MCF 10A (cell line): ENCODE measurements at regions not wholly inside any gene's neighbourhood (a gene's known extent, or its start where the extent isn't known, plus 50 kb on each side); places are given as distances from the start of the nearest gene placed in this dataset.

ENCODE experiments used
- BruUV-seq: library from RNA; stranded (reverse); fragments of 400-500 nt; replicated peaks from 2 replicates; lab custom pipeline; 2021; lab: Mats Ljungman, UMichigan
- CTCF ChIA-PET: fragments of 300-600 bp; sonication (Branson Sonifier 250); formaldehyde crosslinking; extraction: SDS; loops from one replicate; lab custom pipeline; 2021; ENCODE audit warnings: antibody characterized with exemption, inconsistent platforms; lab: Yijun Ruan, JAX
- POLR2A ChIA-PET: fragments of 300-600, 350-650 bp; sonication (Branson Sonifier 250); formaldehyde crosslinking; extraction: SDS; loops from one replicate; lab custom pipeline; 2020; ENCODE audit warnings: antibody characterized with exemption, inconsistent platforms; lab: Yijun Ruan, JAX
- DNase-seq: peaks from one replicate; pipeline ENCODE4 v3.0.0-alpha.2; 2018; ENCODE audit not compliant: unreplicated experiment
- H3K27ac Mint-ChIP-seq: one replicate; pipeline ENCODE4 v1.8.0; 2022; ENCODE audit warnings: mild to moderate bottlenecking, low read depth, mixed read lengths; ENCODE audit not compliant: unreplicated experiment
- H3K27me3 Mint-ChIP-seq: one replicate; pipeline ENCODE4 v1.8.0; 2022; ENCODE audit warnings: mixed read lengths; ENCODE audit not compliant: insufficient read depth, unreplicated experiment
- H3K36me3 Mint-ChIP-seq: one replicate; pipeline ENCODE4 v1.8.0; 2022; ENCODE audit warnings: mild to moderate bottlenecking, moderate library complexity, mixed read lengths; ENCODE audit not compliant: insufficient read depth, unreplicated experiment
- H3K4me1 Mint-ChIP-seq: one replicate; pipeline ENCODE4 v1.8.0; 2022; ENCODE audit warnings: mixed read lengths; ENCODE audit not compliant: insufficient read depth, unreplicated experiment
- H3K4me3 Mint-ChIP-seq: one replicate; pipeline ENCODE4 v1.8.0; 2022; ENCODE audit warnings: mild to moderate bottlenecking, moderate library complexity, mixed read lengths; ENCODE audit not compliant: unreplicated experiment
- H3K9me3 Mint-ChIP-seq: one replicate; pipeline ENCODE4 v1.8.0; 2022; ENCODE audit warnings: mixed read lengths; ENCODE audit not compliant: unreplicated experiment
- CTCF ChIP-seq: fragments of 200-600 bp; IDR thresholded peaks from one replicate; pipeline ENCODE4 v1.8.0; 2022; ENCODE audit warnings: antibody characterized with exemption, mild to moderate bottlenecking; ENCODE audit not compliant: unreplicated experiment
- intact Hi-C: fragments of 100-400 bp; cut with micrococcal nuclease; formaldehyde crosslinking; loops from 2 replicates; pipeline ENCODE4 v1.14.1; 2022

- no peaks in the 10 kb centered on the region for H3K27me3 Mint-ChIP-seq
- intact Hi-C loops: no loop called here
- ChIA-PET CTCF (interaction anchor here (0.6 to 5.7 kb wide), 5 partner anchors 10 to 557 kb away, joined by 3 to 48 read pairs (median 3); no protein-coding TSS in a partner anchor), POLR2A (interaction anchor here (0.7 to 1.5 kb wide), 3 partner anchors 10 to 60 kb away, joined by 3 to 5 read pairs (median 3); no protein-coding TSS in a partner anchor)
- no peaks in the 10 kb centered on the region for H3K9me3 Mint-ChIP-seq
- TF ChIP-seq CTCF: no peak
- H3K27ac Mint-ChIP-seq: no peak overlapping the region
- no peak overlapping the region for H3K4me3 Mint-ChIP-seq
- BruUV-seq: no TSS peak
- no peak for DNase-seq
- no peaks in the 10 kb centered on the region for H3K4me1 Mint-ChIP-seq
- no peaks in the 10 kb centered on the region for H3K36me3 Mint-ChIP-seq
These were observed 391.0 kb upstream of the RARB start for GRCh38 chr3:25037049-25037547.

- Mint-ChIP-seq H3K4me3 (no peak overlapping the region), H3K27me3 (no peaks in the 10 kb centered on the region), H3K9me3 (no peaks in the 10 kb centered on the region), H3K27ac (no peak overlapping the region), H3K4me1 (no peaks in the 10 kb centered on the region), H3K36me3 (no peaks in the 10 kb centered on the region)
- TF ChIP-seq CTCF: no peak
- no peak for DNase-seq
- POLR2A ChIA-PET: no interaction called here
- intact Hi-C loops: no loop called here
- CTCF ChIA-PET: interaction anchor here (5.7 kb wide), 1 partner anchor 15 kb away, joined by 48 read pairs; no protein-coding TSS in a partner anchor
- BruUV-seq: no TSS peak
These were observed 389.8 kb upstream of the RARB start for GRCh38 chr3:25038271-25038670.

DNA sequence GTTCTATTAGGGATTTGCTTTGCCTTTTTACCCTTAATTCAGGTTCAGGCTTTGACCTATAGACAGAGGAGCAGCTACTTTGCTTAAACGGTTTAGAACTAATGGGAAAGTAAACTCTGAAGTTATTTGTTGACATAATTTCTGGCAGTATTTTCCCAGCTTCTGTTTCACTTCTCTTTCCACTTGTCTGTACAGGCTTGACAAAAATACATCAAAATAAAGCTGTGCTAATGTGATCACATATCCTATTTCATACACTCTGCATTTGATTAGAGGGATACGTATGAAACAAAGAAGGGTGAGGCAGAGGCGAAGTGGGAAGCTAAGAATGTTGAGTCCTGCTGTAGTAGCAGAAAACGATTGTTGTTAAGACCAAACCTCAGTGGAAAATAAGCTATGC is 389.1 kb upstream of the RARB start:
- ChIA-PET POLR2A (interaction anchor here (0.9 kb wide), 1 partner anchor 276 kb away, joined by 3 read pairs; no protein-coding TSS in a partner anchor), CTCF (interaction anchor here (0.7 to 1.8 kb wide), 3 partner anchors 17 to 554 kb away, joined by 4 to 8 read pairs (median 4); no protein-coding TSS in a partner anchor)
- Mint-ChIP-seq H3K36me3 (no peaks in the 10 kb centered on the region), H3K4me3 (no peak overlapping the region), H3K9me3 (no peaks in the 10 kb centered on the region), H3K4me1 (no peaks in the 10 kb centered on the region), H3K27me3 (no peaks in the 10 kb centered on the region), H3K27ac (no peak overlapping the region)
- no peak for DNase-seq
- intact Hi-C loops: no loop called here
- TF ChIP-seq CTCF: no peak
- BruUV-seq: no TSS peak

DNA sequence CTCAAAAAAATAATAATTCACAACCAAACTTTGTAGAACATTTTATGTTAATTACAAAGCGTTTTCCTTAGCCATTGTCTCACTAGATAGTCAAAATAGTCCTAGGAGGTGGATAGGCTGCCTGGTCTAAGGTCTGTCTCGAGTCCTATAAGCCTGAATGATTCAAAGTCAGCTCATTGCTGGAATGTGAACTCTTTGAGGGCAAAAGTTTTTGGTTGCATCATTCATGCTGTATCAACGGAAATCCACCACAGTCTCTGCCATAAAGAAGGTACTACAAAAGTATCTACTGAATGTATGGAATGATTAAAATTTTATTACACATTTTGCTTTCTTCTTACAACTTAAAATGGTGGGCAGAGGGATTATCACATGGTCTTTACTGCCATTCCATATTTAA is 387.3 kb upstream of the RARB start:
- no peaks in the 10 kb centered on the region for H3K4me1 Mint-ChIP-seq
- no peak for DNase-seq
- POLR2A ChIA-PET: no interaction called here
- CTCF ChIA-PET: no interaction called here
- H3K36me3 Mint-ChIP-seq: no peaks in the 10 kb centered on the region
- H3K27ac Mint-ChIP-seq: no peak overlapping the region
- intact Hi-C loops: no loop called here
- no TSS peak for BruUV-seq
- no peak overlapping the region for H3K4me3 Mint-ChIP-seq
- no peaks in the 10 kb centered on the region for H3K9me3 Mint-ChIP-seq
- TF ChIP-seq CTCF: no peak
- H3K27me3 Mint-ChIP-seq: no peaks in the 10 kb centered on the region
